CD8-positive, alpha-beta memory T cell (primary cell): ENCODE measurements at regions not wholly inside any gene's neighbourhood (a gene's known extent, or its start where the extent isn't known, plus 50 kb on each side); places are given as distances from the start of the nearest gene placed in this dataset.
"Not testable (repeated sequence)": the region's sequence is repeated elsewhere in the genome, so short reads cannot be mapped to it uniquely, and the experiment has no call there.

Experiments
- CTCF ChIA-PET: fragments of 350-600 bp; sonication (Branson Sonifier 250); formaldehyde crosslinking; loops from one replicate; lab custom pipeline; 2021; ENCODE audit warnings: antibody characterized with exemption; lab: Charles Lee
- POLR2A ChIA-PET: fragments of 350-600 bp; sonication (Branson Sonifier 250); formaldehyde crosslinking; loops from one replicate; lab custom pipeline; 2021; ENCODE audit warnings: antibody characterized with exemption; lab: Charles Lee
- DNase-seq, 5 donors: peaks; one replicate each; pipeline versions ENCODE4 v3.0.0 to v3.0.0-alpha.2; 2020 to 2022; ENCODE audit warnings: mixed read lengths in 1 of 5
- H3K27ac ChIP-seq: one replicate; pipeline ENCODE4 v1.7.0; 2013; ENCODE audit warnings: low read depth, mild to moderate bottlenecking, low read length, moderate library complexity
- H3K27me3 ChIP-seq: 2 replicates; pipeline ENCODE4 v1.7.0; 2013; ENCODE audit warnings: low read length, mild to moderate bottlenecking; ENCODE audit not compliant: insufficient read depth, poor library complexity, severe bottlenecking
- H3K36me3 ChIP-seq: 2 replicates; pipeline ENCODE4 v1.7.0; 2013; ENCODE audit warnings: mild to moderate bottlenecking, low read length, moderate library complexity; ENCODE audit not compliant: insufficient read depth
- H3K4me1 ChIP-seq: 2 replicates; pipeline ENCODE4 v1.7.0; 2013; ENCODE audit warnings: mild to moderate bottlenecking, low read length, moderate library complexity; ENCODE audit not compliant: insufficient read depth
- H3K4me3 ChIP-seq: 2 replicates; pipeline ENCODE4 v1.7.0; 2013; ENCODE audit warnings: mild to moderate bottlenecking, low read length
- H3K9me3 ChIP-seq: 2 replicates; pipeline ENCODE4 v1.7.0; 2013; ENCODE audit warnings: mild to moderate bottlenecking, low read length
- H3K27ac Mint-ChIP-seq, 8 donors: one replicate each; pipeline ENCODE4 v1.8.0; 2020 to 2021; ENCODE audit warnings: mixed read lengths in 8 of 8, mild to moderate bottlenecking in 6 of 8, inconsistent platforms in 3 of 8, moderate library complexity in 3 of 8
- H3K27me3 Mint-ChIP-seq, 2 donors: one replicate each; pipeline ENCODE4 v1.8.0; 2020 to 2021; ENCODE audit warnings: mixed read lengths in 2 of 2, mild to moderate bottlenecking in 1 of 2, moderate library complexity in 1 of 2
- H3K36me3 Mint-ChIP-seq, 3 donors: one replicate each; pipeline ENCODE4 v1.8.0; 2020 to 2021; ENCODE audit warnings: mixed read lengths in 3 of 3, inconsistent platforms in 1 of 3, mild to moderate bottlenecking in 1 of 3
- H3K4me1 Mint-ChIP-seq, 3 donors: one replicate each; pipeline ENCODE4 v1.8.0; 2020 to 2021; ENCODE audit warnings: mixed read lengths in 3 of 3, inconsistent platforms in 1 of 3, mild to moderate bottlenecking in 1 of 3
- H3K4me3 Mint-ChIP-seq, 7 donors: one replicate each; pipeline ENCODE4 v1.8.0; 2020 to 2021; ENCODE audit warnings: mixed read lengths in 7 of 7, mild to moderate bottlenecking in 6 of 7, moderate library complexity in 4 of 7, inconsistent platforms in 2 of 7
- H3K9me3 Mint-ChIP-seq, 5 donors: one replicate each; pipeline ENCODE4 v1.8.0; 2020 to 2022; ENCODE audit warnings: mixed read lengths in 5 of 5, mild to moderate bottlenecking in 3 of 5, moderate library complexity in 2 of 5, inconsistent platforms in 1 of 5

- peaks cover 0 to 4% of the 10 kb centered on the region in 2 donors for H3K27me3 Mint-ChIP-seq
- H3K4me1 Mint-ChIP-seq: no peaks in the 10 kb centered on the region
- POLR2A ChIA-PET: no interaction called here
- Histone ChIP-seq H3K9me3 (no peaks in the 10 kb centered on the region), H3K36me3 (no peaks in the 10 kb centered on the region), H3K4me1 (no peaks in the 10 kb centered on the region), H3K27ac (no peak overlapping the region), H3K27me3 (no peaks in the 10 kb centered on the region), H3K4me3 (no peak overlapping the region)
- no peaks in the 10 kb centered on the region for H3K36me3 Mint-ChIP-seq
- CTCF ChIA-PET: no interaction called here
- no peaks in the 10 kb centered on the region for H3K9me3 Mint-ChIP-seq
- no peak overlapping the region for H3K27ac Mint-ChIP-seq
- H3K4me3 Mint-ChIP-seq: no peak overlapping the region
- DNase-seq: no peak
Observed at GRCh38 chr3:153974614-153975013, 146.6 kb upstream of the ARHGEF26 start.

DNA sequence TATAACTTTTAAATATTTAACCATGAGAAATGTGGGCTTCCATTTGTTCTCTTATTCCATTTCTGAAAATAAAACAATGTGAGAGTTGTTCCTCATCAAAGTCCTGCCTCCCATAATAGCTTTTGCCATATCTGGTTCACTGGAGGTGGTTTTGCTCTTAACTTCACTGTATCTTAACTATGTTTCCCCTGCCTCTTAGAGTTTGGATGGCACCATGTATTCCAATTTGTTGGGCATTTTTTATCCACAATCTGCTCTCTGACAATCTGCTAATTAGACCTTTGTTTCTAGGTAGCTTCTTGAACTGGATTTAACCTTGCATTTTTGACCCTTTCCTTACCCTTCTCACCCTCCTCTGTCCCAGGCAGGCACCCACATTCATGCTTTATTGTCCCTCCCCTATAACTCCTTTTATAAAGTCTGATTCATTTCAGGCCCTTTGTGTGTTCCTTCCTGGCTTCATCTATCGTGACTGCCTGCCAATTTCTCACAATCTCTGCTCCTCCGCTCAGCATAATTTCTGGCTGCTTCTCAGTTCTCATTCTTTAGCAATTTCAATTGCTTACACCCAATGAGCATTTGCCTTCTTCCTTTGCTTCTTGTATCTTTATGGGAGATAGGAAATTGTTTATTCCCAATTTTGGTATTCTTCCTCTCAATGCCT, 144.2 kb upstream of the ARHGEF26 start:
- no peak for DNase-seq
- CTCF ChIA-PET: no interaction called here
- Mint-ChIP-seq H3K36me3 (no peaks in the 10 kb centered on the region), H3K9me3 (no peaks in the 10 kb centered on the region), H3K27ac (no peak overlapping the region), H3K4me1 (no peaks in the 10 kb centered on the region), H3K4me3 (no peak overlapping the region), H3K27me3 (peaks cover 0 to 7% of the 10 kb centered on the region in 2 donors)
- no peak overlapping the region for H3K27ac ChIP-seq
- H3K36me3 ChIP-seq: no peaks in the 10 kb centered on the region
- H3K9me3 ChIP-seq: no peaks in the 10 kb centered on the region
- no peaks in the 10 kb centered on the region for H3K27me3 ChIP-seq
- H3K4me1 ChIP-seq: no peaks in the 10 kb centered on the region
- H3K4me3 ChIP-seq: no peak overlapping the region
- POLR2A ChIA-PET: no interaction called here

DNA sequence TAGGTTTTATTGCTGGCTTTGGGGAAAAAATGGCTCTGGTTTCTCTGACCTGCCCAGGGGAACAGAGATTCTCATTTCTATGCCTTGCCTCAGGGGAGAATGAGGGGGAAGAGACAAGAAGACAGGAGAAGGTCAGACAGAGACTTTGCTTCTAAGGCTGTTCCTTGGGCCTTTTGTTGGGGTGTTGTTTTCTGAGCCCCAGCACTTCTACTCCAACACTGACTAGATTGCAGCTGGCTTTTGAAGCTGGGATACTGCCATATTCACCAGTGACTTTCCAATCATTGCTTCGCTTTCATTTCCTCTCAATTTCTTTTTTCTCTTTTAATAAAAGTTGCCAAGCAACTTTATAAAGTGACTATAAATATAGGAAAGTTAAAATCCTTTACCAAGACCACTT, 143.2 kb upstream of the ARHGEF26 start:
- Histone ChIP-seq H3K9me3 (no peaks in the 10 kb centered on the region), H3K27ac (no peak overlapping the region), H3K27me3 (no peaks in the 10 kb centered on the region), H3K4me1 (no peaks in the 10 kb centered on the region), H3K4me3 (no peak overlapping the region), H3K36me3 (no peaks in the 10 kb centered on the region)
- H3K4me3 Mint-ChIP-seq: no peak overlapping the region
- no peaks in the 10 kb centered on the region for H3K36me3 Mint-ChIP-seq
- ChIA-PET CTCF (no interaction called here), POLR2A (no interaction called here)
- DNase-seq: no peak
- H3K9me3 Mint-ChIP-seq: peaks cover 0 to 3% (median 0%) of the 10 kb centered on the region in 5 donors
- peaks cover 0 to 7% of the 10 kb centered on the region in 2 donors for H3K27me3 Mint-ChIP-seq
- peak overlapping the region in 1 of 8 donors; percentile 10 for H3K27ac Mint-ChIP-seq
- H3K4me1 Mint-ChIP-seq: no peaks in the 10 kb centered on the region

GRCh38 chr3:153979418-153980251, 141.6 kb upstream of the ARHGEF26 start:
- H3K9me3 ChIP-seq: no peaks in the 10 kb centered on the region
- H3K4me3 Mint-ChIP-seq: no peak overlapping the region

DNA sequence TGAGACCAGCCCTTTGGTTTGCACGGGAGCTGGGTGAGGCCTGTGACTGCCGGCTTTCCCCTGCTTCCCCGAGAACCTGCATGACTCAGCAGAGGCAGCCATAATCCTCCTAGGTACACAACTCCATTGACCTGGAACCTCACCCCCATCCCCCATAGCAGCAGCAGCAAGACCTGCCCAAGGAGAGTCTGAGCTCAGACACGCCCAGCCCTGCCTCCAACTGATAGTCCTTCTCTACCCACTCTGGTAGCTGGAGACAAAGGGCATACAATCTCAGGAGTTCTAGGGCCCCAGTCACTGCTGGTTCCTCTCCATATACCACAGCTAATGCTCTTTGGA, 141.0 kb upstream of the ARHGEF26 start:
- Histone ChIP-seq H3K27me3 (no peaks in the 10 kb centered on the region), H3K27ac (no peak overlapping the region), H3K4me3 (no peak overlapping the region), H3K4me1 (no peaks in the 10 kb centered on the region), H3K36me3 (no peaks in the 10 kb centered on the region), H3K9me3 (no peaks in the 10 kb centered on the region)
- Mint-ChIP-seq H3K4me3 (no peak overlapping the region), H3K9me3 (peaks cover 0 to 5% (median 0%) of the 10 kb centered on the region in 5 donors), H3K36me3 (no peaks in the 10 kb centered on the region), H3K27me3 (peaks cover 0 to 7% of the 10 kb centered on the region in 2 donors), H3K4me1 (no peaks in the 10 kb centered on the region), H3K27ac (no peak overlapping the region)
- POLR2A ChIA-PET: no interaction called here
- CTCF ChIA-PET: no interaction called here
- no peak for DNase-seq

More at GRCh38 chr3:153979418-153980251, 141.6 kb upstream of the ARHGEF26 start:
- no peaks in the 10 kb centered on the region for H3K4me1 ChIP-seq
- Mint-ChIP-seq H3K36me3 (no peaks in the 10 kb centered on the region), H3K4me1 (no peaks in the 10 kb centered on the region), H3K9me3 (peaks cover 0 to 5% (median 0%) of the 10 kb centered on the region in 5 donors), H3K27ac (no peak overlapping the region), H3K27me3 (peaks cover 0 to 7% of the 10 kb centered on the region in 2 donors)
- no peak overlapping the region for H3K27ac ChIP-seq
- CTCF ChIA-PET: no interaction called here
- H3K27me3 ChIP-seq: no peaks in the 10 kb centered on the region
- POLR2A ChIA-PET: no interaction called here
- no peak for DNase-seq
- H3K36me3 ChIP-seq: no peaks in the 10 kb centered on the region
- no peak overlapping the region for H3K4me3 ChIP-seq

DNA sequence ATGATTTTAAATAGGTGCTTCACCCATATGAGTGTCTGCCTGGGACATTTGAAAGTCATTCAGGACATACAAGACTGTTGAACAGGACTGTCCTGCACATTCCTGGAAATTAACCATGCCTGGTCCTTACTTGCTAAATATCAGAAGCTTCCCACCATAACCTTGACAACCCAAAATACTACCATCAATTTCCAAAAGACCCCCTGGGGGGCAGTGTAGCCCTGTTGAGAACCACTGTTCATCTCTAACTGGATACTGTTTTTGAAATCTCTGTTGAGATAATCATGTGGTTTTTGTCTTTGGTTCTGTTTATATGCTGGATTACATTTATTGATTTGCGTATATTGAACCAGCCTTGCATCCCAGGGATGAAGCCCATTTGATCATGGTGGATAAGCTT, 123.8 kb upstream of the ARHGEF26 start:
- H3K36me3 Mint-ChIP-seq, CTCF ChIA-PET, H3K4me3 Mint-ChIP-seq, H3K9me3 ChIP-seq, H3K4me1 ChIP-seq, H3K27me3 Mint-ChIP-seq, H3K36me3 ChIP-seq, H3K9me3 Mint-ChIP-seq, H3K27ac ChIP-seq, POLR2A ChIA-PET, H3K27me3 ChIP-seq, H3K4me3 ChIP-seq, DNase-seq, H3K4me1 Mint-ChIP-seq, H3K27ac Mint-ChIP-seq: not testable (repeated sequence)

DNA sequence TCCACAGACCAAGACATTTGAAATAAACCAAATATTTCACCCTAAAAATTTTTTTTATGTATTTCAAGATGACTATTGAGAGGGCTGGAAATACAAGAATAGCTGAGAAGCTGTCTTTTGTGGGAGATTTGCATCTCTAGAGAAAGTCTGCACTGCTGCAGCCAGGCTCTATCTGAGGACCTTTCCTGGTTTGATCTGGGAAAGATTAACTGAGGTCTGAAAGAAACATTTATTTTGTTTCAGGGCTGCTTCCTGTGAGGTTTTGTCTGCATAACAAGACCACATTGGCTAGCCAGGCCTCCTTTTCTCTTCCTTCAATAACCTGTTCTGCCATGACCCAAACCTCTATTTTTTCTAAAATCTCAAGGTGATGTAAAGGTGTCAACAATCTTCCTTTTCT, 117.5 kb upstream of the ARHGEF26 start:
- no peaks in the 10 kb centered on the region for H3K4me1 ChIP-seq

DNA sequence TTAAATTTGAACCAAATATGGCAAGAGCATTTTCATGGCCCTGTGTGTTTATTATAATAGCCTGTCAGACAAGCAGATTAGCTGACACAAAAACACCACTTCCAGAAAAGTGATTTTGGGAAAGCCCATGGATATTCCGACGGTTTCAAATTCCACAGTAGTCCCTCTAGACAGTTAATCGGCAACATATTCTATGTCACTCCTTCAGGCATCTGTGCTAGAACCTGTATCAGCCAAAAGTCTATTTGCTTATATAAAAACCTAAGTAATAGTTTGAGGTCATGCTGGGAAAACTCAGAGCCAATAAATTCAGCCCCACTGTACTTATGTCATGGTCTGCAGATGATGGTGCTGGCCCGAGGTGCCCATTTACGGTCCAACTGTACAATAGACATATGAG, 110.2 kb upstream of the ARHGEF26 start:
- Mint-ChIP-seq H3K4me1 (no peaks in the 10 kb centered on the region), H3K36me3 (no peaks in the 10 kb centered on the region), H3K4me3 (no peak overlapping the region), H3K9me3 (no peaks in the 10 kb centered on the region), H3K27ac (no peak overlapping the region), H3K27me3 (no peaks in the 10 kb centered on the region)
- Histone ChIP-seq H3K9me3 (no peaks in the 10 kb centered on the region), H3K4me3 (no peak overlapping the region), H3K27ac (no peak overlapping the region), H3K27me3 (no peaks in the 10 kb centered on the region), H3K4me1 (no peaks in the 10 kb centered on the region), H3K36me3 (no peaks in the 10 kb centered on the region)
- ChIA-PET POLR2A (no interaction called here), CTCF (no interaction called here)
- DNase-seq: no peak

More for the DNA sequence above, 117.5 kb upstream of the ARHGEF26 start:
- no peak overlapping the region for H3K4me3 ChIP-seq
- CTCF ChIA-PET: no interaction called here
- no peaks in the 10 kb centered on the region for H3K9me3 ChIP-seq
- Mint-ChIP-seq H3K9me3 (no peaks in the 10 kb centered on the region), H3K27ac (no peak overlapping the region), H3K36me3 (no peaks in the 10 kb centered on the region), H3K4me1 (no peaks in the 10 kb centered on the region), H3K4me3 (no peak overlapping the region), H3K27me3 (peaks cover 0 to 3% of the 10 kb centered on the region in 2 donors)
- H3K36me3 ChIP-seq: no peaks in the 10 kb centered on the region
- no peak for DNase-seq
- POLR2A ChIA-PET: no interaction called here
- no peak overlapping the region for H3K27ac ChIP-seq
- H3K27me3 ChIP-seq: no peaks in the 10 kb centered on the region
